Osteocyte (in vitro differentiated cells): ENCODE measurements at regions not wholly inside any gene's neighbourhood (a gene's known extent, or its start where the extent isn't known, plus 50 kb on each side); places are given as distances from the start of the nearest gene placed in this dataset.

Experiments used
- DNase-seq: peaks from one replicate; pipeline ENCODE4 v3.0.0; 2021; ENCODE audit warnings: mixed read lengths; ENCODE audit not compliant: unreplicated experiment; ENCODE audit errors: extremely low spot score
- H3K27ac Mint-ChIP-seq: one replicate; pipeline ENCODE4 v1.8.0; 2021; ENCODE audit warnings: mild to moderate bottlenecking, mixed read lengths; ENCODE audit not compliant: unreplicated experiment
- H3K27me3 Mint-ChIP-seq: one replicate; pipeline ENCODE4 v1.8.0; 2021; ENCODE audit warnings: mixed read lengths; ENCODE audit not compliant: unreplicated experiment
- H3K36me3 Mint-ChIP-seq: one replicate; pipeline ENCODE4 v1.8.0; 2021; ENCODE audit warnings: mixed read lengths; ENCODE audit not compliant: unreplicated experiment
- H3K4me1 Mint-ChIP-seq: one replicate; pipeline ENCODE4 v1.8.0; 2021; ENCODE audit warnings: mixed read lengths; ENCODE audit not compliant: unreplicated experiment
- H3K4me3 Mint-ChIP-seq: one replicate; pipeline ENCODE4 v1.8.0; 2021; ENCODE audit warnings: mild to moderate bottlenecking, moderate library complexity, mixed read lengths; ENCODE audit not compliant: unreplicated experiment
- H3K9me3 Mint-ChIP-seq: one replicate; pipeline ENCODE4 v1.8.0; 2021; ENCODE audit warnings: mixed read lengths; ENCODE audit not compliant: unreplicated experiment
- TF ChIP-seq, protein P1 (sequence below): fragments of 200-600 bp; sonication (generic); IDR thresholded peaks from 2 replicates; pipeline ENCODE4 v1.5.0; 2021; ENCODE audit warnings: antibody characterized with exemption, mild to moderate bottlenecking, moderate library complexity

DNA sequence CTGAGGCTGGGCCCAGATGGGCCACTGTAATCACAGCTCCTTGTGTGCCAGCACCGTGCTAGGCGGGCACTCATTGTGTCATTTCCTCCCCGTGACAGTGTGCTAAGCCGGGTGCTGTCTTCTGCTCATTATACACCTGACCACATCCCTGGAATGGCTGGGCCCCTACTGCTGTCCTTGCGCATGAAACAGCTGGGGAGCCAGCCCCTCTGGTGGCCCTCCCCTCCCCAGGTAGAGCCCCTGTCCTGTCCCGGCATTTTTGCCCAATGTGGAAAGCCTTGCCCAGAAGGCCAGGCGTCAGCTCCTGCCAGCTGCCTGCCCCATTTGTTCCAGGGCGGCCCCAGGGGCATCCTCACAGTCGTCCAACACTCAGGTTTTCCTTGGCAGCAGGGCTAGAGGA lies 107.4 kb upstream of the CASZ1 start:
- TF ChIP-seq, protein P1, sequence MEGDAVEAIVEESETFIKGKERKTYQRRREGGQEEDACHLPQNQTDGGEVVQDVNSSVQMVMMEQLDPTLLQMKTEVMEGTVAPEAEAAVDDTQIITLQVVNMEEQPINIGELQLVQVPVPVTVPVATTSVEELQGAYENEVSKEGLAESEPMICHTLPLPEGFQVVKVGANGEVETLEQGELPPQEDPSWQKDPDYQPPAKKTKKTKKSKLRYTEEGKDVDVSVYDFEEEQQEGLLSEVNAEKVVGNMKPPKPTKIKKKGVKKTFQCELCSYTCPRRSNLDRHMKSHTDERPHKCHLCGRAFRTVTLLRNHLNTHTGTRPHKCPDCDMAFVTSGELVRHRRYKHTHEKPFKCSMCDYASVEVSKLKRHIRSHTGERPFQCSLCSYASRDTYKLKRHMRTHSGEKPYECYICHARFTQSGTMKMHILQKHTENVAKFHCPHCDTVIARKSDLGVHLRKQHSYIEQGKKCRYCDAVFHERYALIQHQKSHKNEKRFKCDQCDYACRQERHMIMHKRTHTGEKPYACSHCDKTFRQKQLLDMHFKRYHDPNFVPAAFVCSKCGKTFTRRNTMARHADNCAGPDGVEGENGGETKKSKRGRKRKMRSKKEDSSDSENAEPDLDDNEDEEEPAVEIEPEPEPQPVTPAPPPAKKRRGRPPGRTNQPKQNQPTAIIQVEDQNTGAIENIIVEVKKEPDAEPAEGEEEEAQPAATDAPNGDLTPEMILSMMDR, result no peak
- Mint-ChIP-seq H3K4me3 (no peak overlapping the region), H3K27me3 (peaks cover 20% of the 10 kb centered on the region), H3K27ac (no peak overlapping the region), H3K36me3 (no peaks in the 10 kb centered on the region), H3K4me1 (peaks cover 7% of the 10 kb centered on the region), H3K9me3 (no peaks in the 10 kb centered on the region)
- DNase-seq, result no peak

DNA sequence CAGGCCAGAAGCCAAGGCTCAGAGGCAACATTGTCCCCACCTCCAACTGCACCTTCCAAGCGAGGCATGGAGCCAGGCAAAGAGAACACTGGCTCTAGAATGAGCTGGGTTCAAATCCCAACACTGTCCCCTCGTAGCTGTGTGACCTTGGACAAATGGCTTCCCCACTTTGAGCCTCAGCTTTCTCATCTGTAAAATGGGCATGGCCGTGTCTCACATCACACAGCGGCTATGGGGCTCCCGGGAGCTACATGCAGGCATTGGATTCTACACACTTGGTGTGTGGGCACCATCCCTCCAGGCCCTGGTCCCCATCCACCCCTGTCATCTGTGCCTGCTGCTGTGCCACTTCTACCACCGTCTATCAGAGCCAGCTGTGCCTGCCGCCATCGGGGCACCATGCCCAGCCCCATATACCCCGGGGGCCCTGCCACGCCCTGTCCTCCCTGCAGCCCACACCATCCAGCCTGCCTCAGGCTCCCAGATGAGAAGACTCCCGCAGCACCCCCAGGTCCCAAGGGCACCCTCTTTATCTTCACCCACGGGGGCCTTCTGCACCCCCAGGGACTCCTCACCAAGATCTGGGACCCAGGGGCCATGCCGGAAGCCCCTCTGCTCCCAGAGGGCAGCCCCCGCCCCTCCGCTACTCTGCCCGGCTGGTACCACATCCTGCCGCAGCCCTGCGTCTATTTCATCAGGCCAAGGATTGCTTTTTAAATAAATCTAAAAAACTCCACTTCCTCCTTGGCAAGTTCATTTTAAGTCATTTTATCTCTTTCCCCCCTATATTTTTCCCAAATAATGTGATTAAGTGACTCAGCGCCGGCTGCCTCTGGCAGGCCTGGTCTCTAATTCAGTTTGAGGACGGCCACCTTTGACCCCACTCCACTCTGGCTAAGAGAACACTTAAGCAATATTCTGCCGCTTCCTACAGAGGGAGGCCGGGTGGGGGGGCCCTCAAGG lies 107.8 kb upstream of the TARDBP start:
- Mint-ChIP-seq H3K9me3 (no peaks in the 10 kb centered on the region), H3K27me3 (peaks cover 20% of the 10 kb centered on the region), H3K36me3 (no peaks in the 10 kb centered on the region), H3K4me1 (peaks cover 6% of the 10 kb centered on the region), H3K4me3 (no peak overlapping the region), H3K27ac (no peak overlapping the region)
- no peak for DNase-seq
- TF ChIP-seq, protein P1, result no peak

DNA sequence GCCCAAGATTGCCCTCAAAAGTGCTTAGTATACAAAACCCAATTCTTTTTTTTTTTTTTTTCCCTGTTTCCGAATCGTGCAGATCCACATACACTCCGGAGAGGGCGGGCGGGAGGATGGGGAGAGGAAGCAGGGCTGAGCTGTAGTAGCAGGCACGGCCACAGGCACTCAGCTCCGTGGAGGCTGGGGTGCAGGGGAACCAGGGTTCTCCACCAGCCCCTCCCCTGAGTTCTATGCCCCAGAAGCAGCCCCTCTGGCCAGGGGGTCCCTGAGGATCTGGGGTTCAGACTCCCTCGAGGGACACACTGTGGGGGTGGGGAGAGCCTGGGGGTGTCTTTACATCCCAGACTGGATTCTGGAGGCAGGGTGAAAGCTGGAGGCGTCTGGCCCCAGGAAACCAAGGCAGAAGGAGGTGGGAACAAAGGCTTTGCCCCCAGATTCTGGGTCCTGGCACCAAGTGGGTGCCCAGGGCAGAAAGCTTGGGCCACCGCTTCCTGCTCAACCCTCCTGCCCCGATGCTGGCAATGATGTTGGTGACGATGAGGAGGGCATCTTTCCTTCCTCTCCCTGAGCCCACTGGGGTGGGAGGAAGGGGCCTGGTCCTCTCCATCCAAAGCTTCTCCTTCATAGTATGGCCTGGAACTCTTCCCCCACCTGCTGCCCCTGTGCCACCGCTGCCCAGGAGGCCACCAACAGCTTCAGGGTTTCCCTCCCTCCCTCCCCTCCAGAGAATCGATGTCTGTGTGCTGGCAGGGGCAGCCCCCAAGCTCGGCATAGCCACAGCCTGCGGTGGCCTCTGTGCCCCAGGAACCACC lies 106.4 kb upstream of the TARDBP start:
- DNase-seq, result no peak
- Mint-ChIP-seq H3K27ac (no peak overlapping the region), H3K9me3 (no peaks in the 10 kb centered on the region), H3K4me3 (no peak overlapping the region), H3K4me1 (peaks cover 1% of the 10 kb centered on the region), H3K27me3 (peaks cover 20% of the 10 kb centered on the region), H3K36me3 (no peaks in the 10 kb centered on the region)
- TF ChIP-seq, protein P1, result no peak

DNA sequence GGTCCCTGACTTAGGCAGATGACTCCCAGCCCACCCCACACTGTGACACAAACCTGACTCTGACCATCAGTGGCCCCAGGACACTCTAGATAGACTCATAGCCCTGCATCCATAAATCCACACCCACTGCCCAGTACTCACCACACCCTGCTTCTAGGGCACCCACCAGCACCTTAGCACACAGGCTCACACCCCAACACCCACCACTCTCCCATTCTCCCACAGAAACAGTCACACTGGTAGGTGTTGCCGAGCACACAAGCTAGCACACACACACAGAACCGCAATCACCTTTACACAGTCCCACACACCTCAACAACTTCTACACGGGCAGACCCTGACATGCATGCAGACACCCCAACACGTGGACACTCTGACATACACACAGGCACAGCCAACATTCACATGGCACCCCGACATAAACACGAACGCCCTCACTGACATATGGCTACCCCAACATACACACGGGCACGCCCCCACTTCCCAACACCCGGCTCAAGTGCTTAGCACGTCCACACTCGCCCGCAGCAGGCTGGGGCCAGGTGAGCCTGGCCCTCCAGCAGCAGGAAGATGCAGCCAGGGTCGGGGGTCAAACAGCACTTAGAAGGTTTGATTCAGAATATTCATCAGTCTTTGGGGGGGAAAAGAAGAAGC lies 105.5 kb upstream of the TARDBP start:
- H3K9me3 Mint-ChIP-seq, result no peaks in the 10 kb centered on the region
- no peak overlapping the region for H3K27ac Mint-ChIP-seq
- H3K4me3 Mint-ChIP-seq, result no peak overlapping the region
- TF ChIP-seq, protein P1, result no peak
- H3K4me1 Mint-ChIP-seq, result no peaks in the 10 kb centered on the region
- H3K36me3 Mint-ChIP-seq, result no peaks in the 10 kb centered on the region
- H3K27me3 Mint-ChIP-seq, result peaks cover 20% of the 10 kb centered on the region
- DNase-seq, result no peak
